K562 (cell line): ENCODE measurements at regions not wholly inside any gene's neighbourhood (a gene's known extent, or its start where the extent isn't known, plus 50 kb on each side); places are given as distances from the start of the nearest gene placed in this dataset.

Source experiments
- CEBPB ChIP-seq: fragments of 450-650 bp; IDR thresholded peaks from 2 replicates; pipeline ENCODE4 v1.6.1; 2016; ENCODE audit warnings: missing genetic modification characterization, missing compliant biosample characterization
- CREM ChIP-seq: IDR thresholded peaks from 2 replicates; pipeline ENCODE4 v1.6.1; 2014; ENCODE audit warnings: antibody characterized with exemption, low read depth
- EZH2 ChIP-seq: IDR thresholded peaks from 2 replicates; pipeline ENCODE4 v1.6.1; 2012; ENCODE audit warnings: low read depth, mild to moderate bottlenecking, inconsistent platforms, low read length, borderline replicate concordance
- HCFC1 ChIP-seq: IDR thresholded peaks from 2 replicates; pipeline ENCODE4 v1.6.1; 2012; ENCODE audit warnings: low read depth, low read length, improper control_type of control experiment
- LARP7 ChIP-seq: fragments of 450-650 bp; IDR thresholded peaks from 2 replicates; pipeline ENCODE4 v1.6.1; 2016
- POLR2AphosphoS5 ChIP-seq: IDR thresholded peaks from 2 replicates; pipeline ENCODE4 v1.6.1; 2011; ENCODE audit warnings: mild to moderate bottlenecking, low read depth, low read length, moderate library complexity; ENCODE audit not compliant: control insufficient read depth, insufficient read depth
- SIN3A ChIP-seq, 2 experiments: fragments of 150-350 bp in 1 of 2; IDR thresholded peaks; 2 replicates each; pipeline ENCODE4 v1.6.1; 2011 to 2016; ENCODE audit warnings: borderline replicate concordance in 2 of 2, low read depth in 2 of 2, low read length in 2 of 2, mild to moderate bottlenecking in 2 of 2, moderate library complexity in 2 of 2; ENCODE audit not compliant: control insufficient read depth in 1 of 2
- TAF1 ChIP-seq: IDR thresholded peaks from 2 replicates; pipeline ENCODE4 v1.6.1; 2011; ENCODE audit warnings: mild to moderate bottlenecking, low read length, moderate library complexity; ENCODE audit not compliant: insufficient read depth, control insufficient read depth, severe bottlenecking; ENCODE audit errors: extremely low read depth
- ZNF79 ChIP-seq: fragments of 250-450 bp; sonication (Bioruptor Pico); IDR thresholded peaks from 2 replicates; pipeline ENCODE4 v1.4.0; 2020; ENCODE audit warnings: low read depth, mild to moderate bottlenecking, moderate library complexity
- TF ChIP-seq, protein P1 (sequence below): fragments of 450-650 bp; IDR thresholded peaks from 2 replicates; pipeline ENCODE4 v1.6.1; 2016; ENCODE audit warnings: mild to moderate bottlenecking, moderate library complexity
- TF ChIP-seq, protein P2 (sequence below), 3 experiments: IDR thresholded peaks in 2 of 3; conservative IDR thresholded peaks in 1 of 3; 2 replicates each; pipeline ENCODE4 v1.5.1; 2011 to 2012; ENCODE audit warnings: low read length in 3 of 3, mild to moderate bottlenecking in 3 of 3, control low read depth in 2 of 3, improper control_type of control experiment in 1 of 3, inconsistent platforms in 1 of 3, low read depth in 1 of 3, mixed read lengths in 1 of 3, moderate library complexity in 1 of 3; ENCODE audit not compliant: insufficient read depth in 2 of 3

DNA sequence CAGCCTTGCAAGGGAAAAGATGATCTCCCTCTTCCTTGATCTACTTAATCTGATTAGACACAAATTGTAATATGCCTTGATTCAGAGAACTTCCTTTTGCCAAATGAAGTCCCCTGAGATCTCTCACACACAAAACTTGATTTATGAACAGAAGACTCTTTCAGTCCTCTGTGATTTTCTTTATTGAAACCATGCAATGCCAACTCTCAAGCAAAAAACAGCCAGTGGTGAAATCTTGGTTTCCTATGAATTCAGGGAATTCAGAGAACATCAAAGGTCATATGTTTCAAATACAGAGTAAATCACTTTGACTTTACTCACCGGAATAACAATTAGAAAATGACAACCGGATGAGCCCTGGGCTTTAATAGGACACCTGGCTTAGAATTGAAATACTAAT lies 211.7 kb downstream of the ABHD5 start:
- TF ChIP-seq CEBPB, result no peak
- TF ChIP-seq CREM, result no peak
- no peak for TF ChIP-seq HCFC1
- no peak for TF ChIP-seq POLR2AphosphoS5
- TF ChIP-seq, protein P1, sequence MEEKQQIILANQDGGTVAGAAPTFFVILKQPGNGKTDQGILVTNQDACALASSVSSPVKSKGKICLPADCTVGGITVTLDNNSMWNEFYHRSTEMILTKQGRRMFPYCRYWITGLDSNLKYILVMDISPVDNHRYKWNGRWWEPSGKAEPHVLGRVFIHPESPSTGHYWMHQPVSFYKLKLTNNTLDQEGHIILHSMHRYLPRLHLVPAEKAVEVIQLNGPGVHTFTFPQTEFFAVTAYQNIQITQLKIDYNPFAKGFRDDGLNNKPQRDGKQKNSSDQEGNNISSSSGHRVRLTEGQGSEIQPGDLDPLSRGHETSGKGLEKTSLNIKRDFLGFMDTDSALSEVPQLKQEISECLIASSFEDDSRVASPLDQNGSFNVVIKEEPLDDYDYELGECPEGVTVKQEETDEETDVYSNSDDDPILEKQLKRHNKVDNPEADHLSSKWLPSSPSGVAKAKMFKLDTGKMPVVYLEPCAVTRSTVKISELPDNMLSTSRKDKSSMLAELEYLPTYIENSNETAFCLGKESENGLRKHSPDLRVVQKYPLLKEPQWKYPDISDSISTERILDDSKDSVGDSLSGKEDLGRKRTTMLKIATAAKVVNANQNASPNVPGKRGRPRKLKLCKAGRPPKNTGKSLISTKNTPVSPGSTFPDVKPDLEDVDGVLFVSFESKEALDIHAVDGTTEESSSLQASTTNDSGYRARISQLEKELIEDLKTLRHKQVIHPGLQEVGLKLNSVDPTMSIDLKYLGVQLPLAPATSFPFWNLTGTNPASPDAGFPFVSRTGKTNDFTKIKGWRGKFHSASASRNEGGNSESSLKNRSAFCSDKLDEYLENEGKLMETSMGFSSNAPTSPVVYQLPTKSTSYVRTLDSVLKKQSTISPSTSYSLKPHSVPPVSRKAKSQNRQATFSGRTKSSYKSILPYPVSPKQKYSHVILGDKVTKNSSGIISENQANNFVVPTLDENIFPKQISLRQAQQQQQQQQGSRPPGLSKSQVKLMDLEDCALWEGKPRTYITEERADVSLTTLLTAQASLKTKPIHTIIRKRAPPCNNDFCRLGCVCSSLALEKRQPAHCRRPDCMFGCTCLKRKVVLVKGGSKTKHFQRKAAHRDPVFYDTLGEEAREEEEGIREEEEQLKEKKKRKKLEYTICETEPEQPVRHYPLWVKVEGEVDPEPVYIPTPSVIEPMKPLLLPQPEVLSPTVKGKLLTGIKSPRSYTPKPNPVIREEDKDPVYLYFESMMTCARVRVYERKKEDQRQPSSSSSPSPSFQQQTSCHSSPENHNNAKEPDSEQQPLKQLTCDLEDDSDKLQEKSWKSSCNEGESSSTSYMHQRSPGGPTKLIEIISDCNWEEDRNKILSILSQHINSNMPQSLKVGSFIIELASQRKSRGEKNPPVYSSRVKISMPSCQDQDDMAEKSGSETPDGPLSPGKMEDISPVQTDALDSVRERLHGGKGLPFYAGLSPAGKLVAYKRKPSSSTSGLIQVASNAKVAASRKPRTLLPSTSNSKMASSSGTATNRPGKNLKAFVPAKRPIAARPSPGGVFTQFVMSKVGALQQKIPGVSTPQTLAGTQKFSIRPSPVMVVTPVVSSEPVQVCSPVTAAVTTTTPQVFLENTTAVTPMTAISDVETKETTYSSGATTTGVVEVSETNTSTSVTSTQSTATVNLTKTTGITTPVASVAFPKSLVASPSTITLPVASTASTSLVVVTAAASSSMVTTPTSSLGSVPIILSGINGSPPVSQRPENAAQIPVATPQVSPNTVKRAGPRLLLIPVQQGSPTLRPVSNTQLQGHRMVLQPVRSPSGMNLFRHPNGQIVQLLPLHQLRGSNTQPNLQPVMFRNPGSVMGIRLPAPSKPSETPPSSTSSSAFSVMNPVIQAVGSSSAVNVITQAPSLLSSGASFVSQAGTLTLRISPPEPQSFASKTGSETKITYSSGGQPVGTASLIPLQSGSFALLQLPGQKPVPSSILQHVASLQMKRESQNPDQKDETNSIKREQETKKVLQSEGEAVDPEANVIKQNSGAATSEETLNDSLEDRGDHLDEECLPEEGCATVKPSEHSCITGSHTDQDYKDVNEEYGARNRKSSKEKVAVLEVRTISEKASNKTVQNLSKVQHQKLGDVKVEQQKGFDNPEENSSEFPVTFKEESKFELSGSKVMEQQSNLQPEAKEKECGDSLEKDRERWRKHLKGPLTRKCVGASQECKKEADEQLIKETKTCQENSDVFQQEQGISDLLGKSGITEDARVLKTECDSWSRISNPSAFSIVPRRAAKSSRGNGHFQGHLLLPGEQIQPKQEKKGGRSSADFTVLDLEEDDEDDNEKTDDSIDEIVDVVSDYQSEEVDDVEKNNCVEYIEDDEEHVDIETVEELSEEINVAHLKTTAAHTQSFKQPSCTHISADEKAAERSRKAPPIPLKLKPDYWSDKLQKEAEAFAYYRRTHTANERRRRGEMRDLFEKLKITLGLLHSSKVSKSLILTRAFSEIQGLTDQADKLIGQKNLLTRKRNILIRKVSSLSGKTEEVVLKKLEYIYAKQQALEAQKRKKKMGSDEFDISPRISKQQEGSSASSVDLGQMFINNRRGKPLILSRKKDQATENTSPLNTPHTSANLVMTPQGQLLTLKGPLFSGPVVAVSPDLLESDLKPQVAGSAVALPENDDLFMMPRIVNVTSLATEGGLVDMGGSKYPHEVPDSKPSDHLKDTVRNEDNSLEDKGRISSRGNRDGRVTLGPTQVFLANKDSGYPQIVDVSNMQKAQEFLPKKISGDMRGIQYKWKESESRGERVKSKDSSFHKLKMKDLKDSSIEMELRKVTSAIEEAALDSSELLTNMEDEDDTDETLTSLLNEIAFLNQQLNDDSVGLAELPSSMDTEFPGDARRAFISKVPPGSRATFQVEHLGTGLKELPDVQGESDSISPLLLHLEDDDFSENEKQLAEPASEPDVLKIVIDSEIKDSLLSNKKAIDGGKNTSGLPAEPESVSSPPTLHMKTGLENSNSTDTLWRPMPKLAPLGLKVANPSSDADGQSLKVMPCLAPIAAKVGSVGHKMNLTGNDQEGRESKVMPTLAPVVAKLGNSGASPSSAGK, result no peak
- TF ChIP-seq SIN3A (IDR thresholded peaks at IDR 0.05; ENCODE audit: borderline replicate concordance in 2 of 2, control insufficient read depth in 1 of 2, low read depth in 2 of 2, low read length in 2 of 2), result no peak
- no peak for TF ChIP-seq ZNF79 (CRISPR knock-in tag)
- no peak for TF ChIP-seq LARP7
- TF ChIP-seq, protein P2, sequence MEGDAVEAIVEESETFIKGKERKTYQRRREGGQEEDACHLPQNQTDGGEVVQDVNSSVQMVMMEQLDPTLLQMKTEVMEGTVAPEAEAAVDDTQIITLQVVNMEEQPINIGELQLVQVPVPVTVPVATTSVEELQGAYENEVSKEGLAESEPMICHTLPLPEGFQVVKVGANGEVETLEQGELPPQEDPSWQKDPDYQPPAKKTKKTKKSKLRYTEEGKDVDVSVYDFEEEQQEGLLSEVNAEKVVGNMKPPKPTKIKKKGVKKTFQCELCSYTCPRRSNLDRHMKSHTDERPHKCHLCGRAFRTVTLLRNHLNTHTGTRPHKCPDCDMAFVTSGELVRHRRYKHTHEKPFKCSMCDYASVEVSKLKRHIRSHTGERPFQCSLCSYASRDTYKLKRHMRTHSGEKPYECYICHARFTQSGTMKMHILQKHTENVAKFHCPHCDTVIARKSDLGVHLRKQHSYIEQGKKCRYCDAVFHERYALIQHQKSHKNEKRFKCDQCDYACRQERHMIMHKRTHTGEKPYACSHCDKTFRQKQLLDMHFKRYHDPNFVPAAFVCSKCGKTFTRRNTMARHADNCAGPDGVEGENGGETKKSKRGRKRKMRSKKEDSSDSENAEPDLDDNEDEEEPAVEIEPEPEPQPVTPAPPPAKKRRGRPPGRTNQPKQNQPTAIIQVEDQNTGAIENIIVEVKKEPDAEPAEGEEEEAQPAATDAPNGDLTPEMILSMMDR (IDR thresholded peaks at IDR 0.05 in 2 of 3, conservative IDR thresholded peaks at IDR 0.05 in 1 of 3; ENCODE audit: insufficient read depth in 2 of 3, low read depth in 1 of 3, low read length in 3 of 3), result no peak
- no peak for TF ChIP-seq TAF1
- no peak for TF ChIP-seq EZH2
